ENCODE measurements at regions not wholly inside any gene's neighbourhood (a gene's known extent, or its start where the extent isn't known, plus 50 kb on each side); places are given as distances from the start of the nearest gene placed in this dataset.

- H3K9me3 ChIP-seq: no peaks in the 10 kb centered on the region
- no peak for TF ChIP-seq CTCF (IDR thresholded peaks at IDR 0.05)
- H3K4me3 ChIP-seq: no peak overlapping the region
- ATAC-seq: no peak
- intact Hi-C loops (cut with DNase I): no loop called here
- no peak for DNase-seq
- WGBS, 3 donors: 92 to 93% (median 92%) methylated on average over 1 of the region's 1 CpG
- H3K4me1 ChIP-seq: no peaks in the 10 kb centered on the region
- no peak overlapping the region for H3K27ac ChIP-seq
- H3K36me3 ChIP-seq (ENCODE audit: insufficient read depth in 1 of 2, low read depth in 1 of 2): peaks cover 0 to 2% of the 10 kb centered on the region in 2 donors
- H3K27me3 ChIP-seq (ENCODE audit: insufficient read depth in 3 of 3, low read length in 2 of 3): no peaks in the 10 kb centered on the region
These were observed 279.5 kb upstream of the EMCN start for GRCh38 chr4:100797356-100797755.

- WGBS, 3 donors: 54 to 60% (median 60%) methylated on average over 2 of the region's 2 CpGs
- no peak overlapping the region for H3K4me3 ChIP-seq
- peaks cover 0 to 2% of the 10 kb centered on the region in 2 donors for H3K36me3 ChIP-seq (ENCODE audit: insufficient read depth in 1 of 2, low read depth in 1 of 2)
- no peak overlapping the region for H3K27ac ChIP-seq
- ATAC-seq (no peak), DNase-seq (no peak)
- H3K4me1 ChIP-seq: no peaks in the 10 kb centered on the region
- no peak for TF ChIP-seq CTCF (IDR thresholded peaks at IDR 0.05)
- H3K9me3 ChIP-seq: no peaks in the 10 kb centered on the region
- H3K27me3 ChIP-seq (ENCODE audit: insufficient read depth in 3 of 3, low read length in 2 of 3): no peaks in the 10 kb centered on the region
- intact Hi-C loops (cut with DNase I): no loop called here
These were observed 278.5 kb upstream of the EMCN start for GRCh38 chr4:100796332-100796731.

GRCh38 chr4:100795581-100795980 is 277.8 kb upstream of the EMCN start:
- no peak overlapping the region for H3K4me3 ChIP-seq
- no peak for TF ChIP-seq CTCF (IDR thresholded peaks at IDR 0.05)
- H3K9me3 ChIP-seq: no peaks in the 10 kb centered on the region
- no peaks in the 10 kb centered on the region for H3K27me3 ChIP-seq (ENCODE audit: insufficient read depth in 3 of 3, low read length in 2 of 3)
- peaks cover 0 to 2% of the 10 kb centered on the region in 2 donors for H3K36me3 ChIP-seq (ENCODE audit: insufficient read depth in 1 of 2, low read depth in 1 of 2)
- 58 to 83% (median 65%) methylated on average over 1 of the region's 1 CpG for WGBS, 3 donors
- no peaks in the 10 kb centered on the region for H3K4me1 ChIP-seq
- intact Hi-C loops (cut with DNase I): no loop called here
- DNase-seq (no peak), ATAC-seq (no peak)
- no peak overlapping the region for H3K27ac ChIP-seq

GRCh38 chr4:100790836-100791615 is 273.2 kb upstream of the EMCN start:
- ATAC-seq: no peak

More at GRCh38 chr4:100790836-100791615, 273.2 kb upstream of the EMCN start:
- intact Hi-C loops (cut with DNase I): no loop called here
- no peak for DNase-seq
- no peaks in the 10 kb centered on the region for H3K27me3 ChIP-seq (ENCODE audit: insufficient read depth in 3 of 3, low read length in 2 of 3)
- H3K4me3 ChIP-seq: no peak overlapping the region
- WGBS, 3 donors: 74 to 80% (median 78%) methylated on average over 9 of the region's 9 CpGs
- no peak overlapping the region for H3K27ac ChIP-seq
- no peaks in the 10 kb centered on the region for H3K36me3 ChIP-seq (ENCODE audit: insufficient read depth in 1 of 2, low read depth in 1 of 2)
- no peak for TF ChIP-seq CTCF (IDR thresholded peaks at IDR 0.05)
- no peaks in the 10 kb centered on the region for H3K9me3 ChIP-seq
- H3K4me1 ChIP-seq: no peaks in the 10 kb centered on the region

All from psoas muscle (tissue), 7 donors.